Left cardiac atrium (tissue), 4 donors: ENCODE measurements at regions not wholly inside any gene's neighbourhood (a gene's known extent, or its start where the extent isn't known, plus 50 kb on each side); places are given as distances from the start of the nearest gene placed in this dataset.

ENCODE experiments used
- ATAC-seq, 2 donors: fragments of 200-7000 bp; cut with Tn5 transposase; one replicate each; pipeline ENCODE4 v1.9.1; 2020; ENCODE audit warnings: mild to moderate bottlenecking in 2 of 2, moderate library complexity in 2 of 2
- DNase-seq: peaks from one replicate; pipeline ENCODE4 v3.0.0-alpha.2; 2020
- intact Hi-C, 2 donors: fragments of 100-400 bp; cut with DNase I; formaldehyde crosslinking; loops; one replicate each; pipeline versions ENCODE4 v1.14.1 to v1.15.1; 2022 to 2023
- donor health status: DM: no; HTN: yes; CAD: no.
- donor health status: DM: no; HTN: yes; CAD: no; lungs with severe emphysema.
- donor health status: DM: yes; HTN: yes; CAD: no.
- donor health status: Dilated cardiomyopathy.

DNA sequence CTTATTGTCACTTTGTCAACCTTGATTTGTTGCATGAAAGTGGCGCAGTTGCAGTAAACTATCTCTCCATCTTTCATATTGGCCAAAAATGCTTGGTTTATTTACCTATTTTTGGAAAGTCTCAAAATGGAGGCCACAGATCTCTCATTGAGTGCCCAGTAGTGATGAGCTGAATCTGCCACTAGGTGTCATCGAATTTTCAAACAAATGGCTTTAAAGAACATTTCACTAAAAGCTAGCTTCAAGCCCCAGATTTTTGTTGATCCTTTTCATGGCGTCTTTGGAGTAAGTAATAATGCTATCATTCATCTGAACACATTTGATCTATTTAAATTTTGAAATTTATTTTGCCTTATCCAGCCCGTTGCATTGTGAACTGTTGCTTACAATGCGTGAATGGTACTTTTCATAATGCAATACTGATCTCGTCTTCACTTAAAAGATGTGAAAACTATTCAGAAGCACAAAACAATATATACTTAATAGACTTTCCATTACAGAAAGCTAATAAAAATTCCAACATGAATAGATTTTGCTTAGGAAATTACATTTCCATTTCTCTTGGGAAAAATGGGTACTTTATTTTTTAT lies 236.2 kb downstream of the DNAJB9 start:
- ATAC-seq = no peak
- intact Hi-C loops = no loop called here
- no peak for DNase-seq

GRCh38 chr7:108808549-108809266 lies 239.0 kb downstream of the DNAJB9 start:
- DNase-seq (no peak), ATAC-seq (no peak)
- intact Hi-C loops = no loop called here

GRCh38 chr7:108809356-108809755 lies 239.7 kb downstream of the DNAJB9 start:
- intact Hi-C loops = no loop called here
- no peak for ATAC-seq
- DNase-seq = no peak

DNA sequence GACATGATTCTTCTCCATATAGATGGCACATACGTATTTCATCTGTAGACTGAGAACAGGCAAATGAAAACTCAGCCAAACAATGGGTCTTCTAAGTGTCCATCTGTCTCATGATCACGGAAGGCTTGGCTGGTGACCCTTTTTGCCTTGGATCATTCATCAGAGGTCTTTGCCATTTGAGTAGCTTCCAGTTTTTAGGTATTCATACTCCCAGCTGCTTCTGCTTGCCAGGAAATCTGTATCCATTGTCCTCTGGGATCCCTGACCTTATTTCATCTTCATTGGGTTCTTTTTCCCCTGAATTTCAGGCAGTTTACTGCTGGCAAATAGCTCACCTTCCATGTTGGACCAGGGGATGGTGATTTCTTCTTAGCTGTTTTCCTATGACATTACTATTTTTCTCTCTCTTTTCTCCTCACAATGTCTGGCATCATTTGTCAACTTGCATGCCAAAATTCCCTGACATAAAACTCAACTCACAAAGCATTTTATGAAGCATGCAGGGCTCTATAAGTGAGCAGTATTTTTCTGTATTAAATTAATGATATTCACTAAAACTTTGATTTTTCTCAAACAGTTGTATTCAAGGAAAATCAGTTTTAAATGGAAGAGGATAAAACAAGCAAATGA lies 241.2 kb downstream of the DNAJB9 start:
- no peak for ATAC-seq
- intact Hi-C loops = no loop called here
- no peak for DNase-seq

DNA sequence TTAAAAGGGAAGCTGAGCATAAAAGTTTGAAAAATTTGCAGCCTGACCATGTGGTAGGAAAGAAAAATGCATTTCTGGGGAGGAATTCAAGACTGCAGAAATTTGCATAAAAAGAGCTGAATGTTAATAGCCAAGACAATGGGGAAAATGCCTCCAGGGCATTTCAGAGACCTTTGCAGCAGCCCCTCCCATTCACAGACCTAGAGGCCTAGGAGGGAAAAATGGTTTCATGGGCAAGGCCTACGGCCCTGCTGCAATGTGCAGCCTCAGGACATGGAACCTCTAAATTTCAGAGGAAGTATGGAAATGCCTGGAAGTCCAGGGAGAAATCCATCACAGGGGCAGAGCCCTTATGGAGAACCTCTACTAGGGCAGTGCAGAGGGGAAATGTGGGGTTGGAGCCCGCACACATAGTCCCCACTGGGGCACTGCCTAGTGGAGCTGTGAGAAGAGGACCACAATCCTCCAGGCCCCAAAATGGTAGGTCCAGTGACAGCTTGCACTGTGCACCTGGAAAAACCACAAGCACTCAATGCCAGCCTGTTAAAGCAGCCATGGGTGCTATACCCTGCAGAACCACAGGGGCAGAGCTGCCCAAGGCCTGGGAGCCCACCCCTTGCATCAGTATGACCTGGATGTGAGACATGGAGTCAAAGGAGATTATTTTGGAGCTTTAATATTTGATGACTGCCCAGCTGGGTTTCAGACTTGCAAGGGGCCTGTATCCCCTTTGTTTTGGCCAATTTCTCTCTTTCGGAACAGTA lies 243.8 kb downstream of the DNAJB9 start:
- DNase-seq (no peak), ATAC-seq (no peak)
- intact Hi-C loops = no loop called here

- DNase-seq (no peak), ATAC-seq (no peak)
- intact Hi-C loops = no loop called here
Measured at GRCh38 chr7:108815815-108816214, 246.1 kb downstream of the DNAJB9 start.

DNA sequence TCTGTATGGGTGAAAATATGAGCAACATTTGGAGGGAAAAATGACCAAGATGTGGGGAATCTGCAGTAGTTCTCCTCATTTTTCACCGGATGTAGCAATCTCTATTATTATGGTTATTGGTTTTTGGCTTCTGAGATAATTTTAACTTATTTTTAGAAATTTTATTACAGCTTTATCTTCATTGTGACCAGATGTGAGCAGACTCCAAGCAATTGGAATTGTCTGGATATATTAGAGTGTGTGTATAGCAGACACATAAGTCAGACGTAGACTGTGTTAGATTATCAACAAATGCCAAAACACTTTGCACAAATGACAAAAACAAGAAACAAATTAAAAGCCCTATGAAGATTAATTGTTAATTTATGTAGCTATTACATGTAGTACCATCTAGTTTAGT lies 249.1 kb downstream of the DNAJB9 start:
- ATAC-seq (no peak), DNase-seq (no peak)
- intact Hi-C loops = no loop called here

DNA sequence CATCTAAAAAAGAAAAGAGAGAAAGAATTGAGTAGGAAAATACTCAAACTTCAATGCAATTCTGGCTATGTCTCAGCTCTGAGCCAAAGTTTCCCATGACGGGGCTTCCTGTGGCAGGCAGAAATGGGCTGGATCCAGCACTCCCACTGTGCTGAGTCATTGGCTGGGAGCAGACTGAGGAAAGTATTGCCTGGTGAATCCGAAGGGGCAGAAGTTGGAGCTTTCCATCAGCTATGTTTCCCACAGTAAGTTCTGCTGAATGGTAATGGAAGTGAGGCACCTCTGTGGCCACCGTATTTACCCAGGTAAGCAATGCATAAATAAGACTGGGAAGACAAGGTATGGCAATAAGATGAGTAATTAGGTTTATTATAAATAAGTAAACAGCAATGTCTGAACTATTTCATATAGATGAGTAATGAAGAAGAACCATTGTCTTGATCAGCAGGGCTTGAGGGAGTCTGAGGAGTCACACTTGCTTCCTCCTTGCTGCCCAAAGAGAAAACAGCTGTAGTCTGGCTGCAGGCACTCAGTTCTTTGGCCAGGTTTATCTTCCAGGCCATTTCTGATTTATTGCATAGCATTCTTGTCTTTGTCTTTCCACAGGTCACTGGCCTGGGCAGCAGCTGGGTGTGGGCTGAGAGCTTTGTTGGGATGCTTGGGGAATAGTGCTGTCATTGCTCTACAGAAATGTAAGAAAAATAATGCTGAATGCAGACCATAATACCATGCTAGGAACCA lies 255.3 kb downstream of the DNAJB9 start:
- intact Hi-C loops = no loop called here
- DNase-seq (peak; percentile 58), ATAC-seq (peak; percentile 61 to 98)

- DNase-seq = no peak
- intact Hi-C loops = no loop called here
- ATAC-seq = no peak
Measured at GRCh38 chr7:108825581-108825909, 255.9 kb downstream of the DNAJB9 start.

- no peak for DNase-seq
- peak in 1 of 2 donors; percentile 75 for ATAC-seq
- intact Hi-C loops = no loop called here
Measured at GRCh38 chr7:108836256-108836655, 266.6 kb downstream of the DNAJB9 start.

DNA sequence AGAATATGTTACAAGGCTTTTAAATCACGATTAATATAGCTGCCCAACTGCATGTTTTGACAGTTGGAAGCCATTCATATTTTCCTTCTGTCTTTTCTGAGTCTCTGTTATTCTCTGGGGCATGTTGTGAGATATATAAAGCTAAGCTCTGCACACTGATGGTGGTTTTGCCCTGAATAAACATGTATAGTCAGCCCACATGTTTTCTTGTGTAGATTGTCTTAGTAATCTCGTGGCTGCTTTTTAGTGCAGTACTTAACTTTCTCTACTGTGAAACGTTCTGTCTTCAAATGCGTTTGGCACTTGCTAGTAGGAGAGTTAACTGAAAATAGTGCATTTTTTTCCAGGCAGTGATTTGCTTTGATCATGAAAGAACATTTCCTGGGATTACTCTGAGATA lies 268.5 kb downstream of the DNAJB9 start:
- no peak for ATAC-seq
- DNase-seq = no peak
- intact Hi-C loops = no loop called here

GRCh38 chr7:108839076-108839475 lies 269.4 kb downstream of the DNAJB9 start:
- intact Hi-C loops = no loop called here
- no peak for DNase-seq
- ATAC-seq = no peak

DNA sequence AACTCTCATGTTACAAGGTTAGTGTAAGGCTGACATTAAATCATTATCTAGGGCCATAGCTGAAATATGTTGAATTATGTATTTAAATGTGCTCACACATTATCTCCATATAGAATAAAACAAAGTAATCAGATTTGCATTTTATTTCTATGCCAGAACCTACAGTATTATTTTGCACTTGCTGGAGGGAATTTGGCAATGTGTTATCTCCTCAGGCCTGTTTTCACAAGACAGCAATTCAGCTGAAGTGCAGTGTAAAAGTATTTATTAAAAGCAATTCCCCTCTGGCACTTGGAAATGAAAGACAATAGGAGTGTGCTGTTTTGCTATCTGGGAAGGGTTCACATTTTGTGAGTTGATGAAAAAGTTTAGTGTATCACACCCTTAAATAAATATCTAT lies 276.3 kb downstream of the DNAJB9 start:
- ATAC-seq (no peak), DNase-seq (no peak)
- intact Hi-C loops = no loop called here

- ATAC-seq (no peak), DNase-seq (no peak)
- intact Hi-C loops = no loop called here
Measured at GRCh38 chr7:108846471-108846870, 276.8 kb downstream of the DNAJB9 start.

DNA sequence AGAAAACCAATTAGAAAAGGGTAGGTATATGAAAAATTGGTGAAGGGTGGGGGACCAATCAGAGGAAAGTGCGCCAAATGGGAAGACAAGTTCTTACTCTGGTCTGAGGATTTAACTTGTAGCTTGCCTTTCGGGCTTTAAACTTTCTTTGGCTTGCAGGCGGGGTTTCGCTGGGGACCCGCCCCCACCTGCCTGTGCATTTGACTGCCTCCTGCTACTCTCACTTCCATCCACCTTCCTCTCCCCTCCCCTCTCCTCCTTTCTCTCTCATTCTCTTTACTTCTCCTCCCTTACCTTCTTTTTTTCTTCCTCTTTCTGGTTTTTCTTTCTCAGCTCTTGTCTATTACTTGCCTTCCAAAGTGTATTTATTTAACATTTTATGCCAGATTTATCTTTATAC lies 278.8 kb downstream of the DNAJB9 start:
- no peak for DNase-seq
- no peak for ATAC-seq
- intact Hi-C loops = no loop called here

DNA sequence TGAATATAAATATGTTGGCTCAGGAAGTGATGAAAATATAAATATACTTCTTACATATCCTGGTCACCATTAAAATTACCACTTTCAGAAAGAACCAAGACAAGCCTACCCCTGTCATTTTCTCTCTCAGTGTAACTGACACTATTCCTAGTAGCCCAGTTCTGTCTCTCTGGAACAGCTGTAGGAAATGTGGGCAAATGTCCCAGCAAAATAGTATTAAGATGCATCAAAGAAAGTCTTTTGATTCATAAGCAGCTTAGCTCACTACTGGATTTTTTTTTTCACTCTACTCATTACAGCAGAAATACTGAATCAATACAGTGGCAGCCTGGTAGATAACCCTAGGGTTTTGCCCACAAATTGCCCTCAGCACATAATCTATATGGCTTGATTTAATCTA lies 290.9 kb downstream of the DNAJB9 start:
- DNase-seq = no peak
- no peak for ATAC-seq
- intact Hi-C loops = no loop called here

GRCh38 chr7:108861071-108861470 lies 291.4 kb downstream of the DNAJB9 start:
- intact Hi-C loops = no loop called here
- ATAC-seq = no peak
- DNase-seq = no peak

DNA sequence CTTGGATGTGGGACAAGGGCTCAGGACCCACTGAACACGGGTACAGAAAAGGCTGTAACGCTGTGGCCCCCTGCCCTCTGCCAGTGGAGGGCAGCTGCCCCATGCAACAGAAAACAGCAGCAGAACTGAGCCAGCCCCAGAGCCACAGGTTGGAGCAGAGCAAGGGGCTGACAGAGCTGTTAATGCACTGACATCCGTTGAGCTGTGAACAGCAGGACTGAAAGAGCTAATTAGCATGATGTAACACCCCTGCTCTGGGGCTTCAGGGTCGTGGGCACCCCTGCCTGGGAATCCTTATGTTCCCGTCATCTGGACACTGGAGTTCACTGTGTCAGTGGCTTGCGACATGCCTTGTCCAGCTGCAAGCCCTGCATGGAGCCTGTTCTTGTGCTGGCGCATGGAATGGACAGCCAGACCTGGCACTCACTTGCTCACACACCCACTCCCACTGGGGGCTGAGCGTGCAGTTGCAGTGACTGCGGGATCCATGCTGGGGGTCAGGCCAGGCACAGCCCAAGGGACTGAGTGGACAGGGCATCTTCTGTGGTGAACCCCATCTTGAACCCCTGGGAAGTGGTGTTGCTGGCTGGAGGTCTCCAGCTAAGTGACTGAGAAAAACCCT lies 293.7 kb downstream of the DNAJB9 start:
- intact Hi-C loops = no loop called here
- no peak for ATAC-seq

GRCh38 chr7:108869070-108869469 lies 299.4 kb downstream of the DNAJB9 start:
- intact Hi-C loops = no loop called here
- DNase-seq (no peak), ATAC-seq (no peak)

More for the DNA sequence above, 293.7 kb downstream of the DNAJB9 start:
- DNase-seq = no peak
